ENCODE measurements at regions not wholly inside any gene's neighbourhood (a gene's known extent, or its start where the extent isn't known, plus 50 kb on each side); places are given as distances from the start of the nearest gene placed in this dataset.

DNA sequence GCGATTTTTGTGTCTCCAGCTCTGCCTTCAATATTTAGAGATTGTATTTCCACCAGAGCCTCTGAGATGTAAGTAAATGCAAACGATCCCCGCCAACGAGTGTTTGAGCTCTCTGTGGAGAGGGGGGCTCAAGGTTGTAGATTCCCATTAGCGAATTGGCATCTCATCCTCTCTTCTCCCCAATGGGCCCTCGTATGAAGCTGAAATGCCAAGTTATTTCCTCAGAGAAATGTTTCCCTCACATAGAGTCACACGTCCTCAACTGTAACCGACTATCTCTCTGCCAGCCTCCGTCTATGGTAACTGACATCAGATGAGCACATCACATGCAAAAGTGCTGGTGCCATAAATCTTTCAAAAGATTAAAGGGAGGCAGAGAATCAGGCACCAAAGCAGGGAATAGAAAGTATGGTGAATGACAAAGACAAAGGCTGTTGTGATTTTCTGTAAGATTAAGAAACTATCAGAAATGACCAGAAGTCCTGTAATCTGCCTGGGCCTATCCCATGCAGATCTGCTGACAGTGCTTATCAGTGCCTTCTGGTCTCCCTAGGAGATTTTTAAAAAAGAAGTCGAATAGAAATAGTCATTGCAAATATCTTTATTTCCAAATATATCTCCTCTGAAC, 157.1 kb downstream of the PDGFRA start:
- no peak overlapping the region for H3K4me3 Mint-ChIP-seq
- no peaks in the 10 kb centered on the region for H3K27me3 Mint-ChIP-seq
- TF ChIP-seq, protein P1, sequence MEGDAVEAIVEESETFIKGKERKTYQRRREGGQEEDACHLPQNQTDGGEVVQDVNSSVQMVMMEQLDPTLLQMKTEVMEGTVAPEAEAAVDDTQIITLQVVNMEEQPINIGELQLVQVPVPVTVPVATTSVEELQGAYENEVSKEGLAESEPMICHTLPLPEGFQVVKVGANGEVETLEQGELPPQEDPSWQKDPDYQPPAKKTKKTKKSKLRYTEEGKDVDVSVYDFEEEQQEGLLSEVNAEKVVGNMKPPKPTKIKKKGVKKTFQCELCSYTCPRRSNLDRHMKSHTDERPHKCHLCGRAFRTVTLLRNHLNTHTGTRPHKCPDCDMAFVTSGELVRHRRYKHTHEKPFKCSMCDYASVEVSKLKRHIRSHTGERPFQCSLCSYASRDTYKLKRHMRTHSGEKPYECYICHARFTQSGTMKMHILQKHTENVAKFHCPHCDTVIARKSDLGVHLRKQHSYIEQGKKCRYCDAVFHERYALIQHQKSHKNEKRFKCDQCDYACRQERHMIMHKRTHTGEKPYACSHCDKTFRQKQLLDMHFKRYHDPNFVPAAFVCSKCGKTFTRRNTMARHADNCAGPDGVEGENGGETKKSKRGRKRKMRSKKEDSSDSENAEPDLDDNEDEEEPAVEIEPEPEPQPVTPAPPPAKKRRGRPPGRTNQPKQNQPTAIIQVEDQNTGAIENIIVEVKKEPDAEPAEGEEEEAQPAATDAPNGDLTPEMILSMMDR (conservative IDR thresholded peaks at IDR 0.05) = no peak
- H3K4me1 Mint-ChIP-seq (ENCODE audit: unreplicated experiment) = peaks cover 7% of the 10 kb centered on the region
- no peaks in the 10 kb centered on the region for H3K9me3 Mint-ChIP-seq
- no peak overlapping the region for H3K27ac Mint-ChIP-seq
- no peaks in the 10 kb centered on the region for H3K36me3 Mint-ChIP-seq
- no peak for DNase-seq (ENCODE audit: extremely low spot score, unreplicated experiment)

DNA sequence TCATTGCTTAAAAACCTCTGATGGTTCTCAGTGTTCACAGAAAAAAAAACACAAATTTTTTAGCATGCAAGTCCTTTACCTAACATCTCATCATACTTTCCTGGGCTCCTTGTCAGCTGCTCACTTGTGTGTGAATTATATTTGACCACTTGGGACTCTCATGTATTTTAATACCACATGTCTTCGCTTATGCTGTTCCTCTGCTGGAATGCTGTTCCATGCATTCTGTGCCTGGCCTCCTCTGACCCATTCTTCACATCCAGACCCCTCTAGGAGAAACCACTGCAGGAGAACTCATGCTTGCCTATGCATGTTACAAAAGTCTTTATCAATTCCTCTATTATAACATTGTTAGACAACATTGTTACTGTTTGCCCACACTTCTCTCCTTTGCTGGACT, 157.6 kb downstream of the PDGFRA start:
- H3K4me1 Mint-ChIP-seq (ENCODE audit: unreplicated experiment) = peaks cover 7% of the 10 kb centered on the region
- DNase-seq (ENCODE audit: extremely low spot score, unreplicated experiment) = no peak
- H3K27me3 Mint-ChIP-seq = peaks cover 3% of the 10 kb centered on the region
- H3K9me3 Mint-ChIP-seq = no peaks in the 10 kb centered on the region
- no peak overlapping the region for H3K27ac Mint-ChIP-seq
- no peaks in the 10 kb centered on the region for H3K36me3 Mint-ChIP-seq
- H3K4me3 Mint-ChIP-seq = no peak overlapping the region
- TF ChIP-seq, protein P1 (conservative IDR thresholded peaks at IDR 0.05) = no peak

DNA sequence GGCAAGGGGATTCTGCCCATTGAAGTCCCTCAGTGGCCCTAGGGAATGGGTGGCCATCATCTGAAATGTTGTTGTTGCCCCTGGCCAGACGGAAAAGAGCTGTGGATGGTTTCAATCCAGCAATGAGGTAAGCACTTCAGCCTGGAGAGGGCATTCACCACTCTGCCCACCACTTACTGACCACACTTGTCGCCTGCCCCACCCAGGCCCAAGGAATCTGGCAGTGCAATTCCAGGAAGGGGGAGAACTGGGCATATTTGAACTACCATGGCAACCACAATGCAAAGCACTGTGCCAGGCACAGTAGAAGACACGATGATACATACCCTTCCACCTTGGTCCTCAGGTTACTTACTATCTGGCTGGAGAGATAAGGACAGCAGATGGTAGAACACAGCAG, 161.6 kb downstream of the PDGFRA start:
- Mint-ChIP-seq H3K27ac (no peak overlapping the region), H3K36me3 (no peaks in the 10 kb centered on the region), H3K27me3 (peaks cover 7% of the 10 kb centered on the region), H3K4me1 (ENCODE audit: unreplicated experiment) (no peaks in the 10 kb centered on the region), H3K4me3 (no peak overlapping the region), H3K9me3 (peaks cover 6% of the 10 kb centered on the region)
- TF ChIP-seq, protein P1 (conservative IDR thresholded peaks at IDR 0.05) = no peak
- DNase-seq (ENCODE audit: extremely low spot score, unreplicated experiment) = no peak

DNA sequence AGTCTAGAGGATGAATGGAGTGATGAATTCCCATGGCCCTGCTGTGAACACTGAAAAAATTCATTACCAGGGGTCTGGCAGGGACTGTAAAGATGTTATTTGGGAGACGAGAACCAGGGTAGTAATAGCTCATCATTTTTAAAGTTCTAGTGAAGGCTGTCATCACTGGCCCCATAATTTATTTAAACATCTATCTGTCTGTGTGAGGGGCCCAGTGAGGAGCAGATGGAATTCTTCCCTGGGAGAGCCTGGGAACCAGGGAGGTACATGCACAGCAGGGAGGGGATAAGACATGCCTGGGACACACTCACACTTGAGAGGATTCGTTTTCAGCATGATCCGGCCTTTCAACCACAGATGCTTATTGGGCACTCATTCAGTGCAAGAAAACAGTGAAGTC, 162.0 kb downstream of the PDGFRA start:
- Mint-ChIP-seq H3K9me3 (peaks cover 6% of the 10 kb centered on the region), H3K4me1 (ENCODE audit: unreplicated experiment) (no peaks in the 10 kb centered on the region)
- TF ChIP-seq, protein P1 (conservative IDR thresholded peaks at IDR 0.05) = no peak

DNA sequence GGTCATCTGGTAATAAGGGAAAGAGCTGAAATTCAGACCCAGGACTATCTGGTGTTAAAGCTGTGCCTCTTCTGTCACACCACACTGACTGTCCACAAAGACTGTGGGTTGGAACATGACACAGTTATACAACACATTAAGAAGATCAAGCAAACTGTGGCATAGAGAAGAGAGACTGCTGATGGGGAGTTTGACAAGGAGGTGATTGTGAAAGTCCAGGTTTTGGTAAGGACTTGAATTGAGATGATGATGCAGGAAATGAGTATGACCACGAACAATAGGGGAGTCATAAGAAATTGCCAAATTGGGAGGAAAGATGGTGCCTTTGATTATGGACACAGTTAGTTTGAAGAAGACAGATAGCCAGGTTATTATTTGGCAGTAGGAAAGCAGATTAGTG, 163.4 kb downstream of the PDGFRA start:
- no peaks in the 10 kb centered on the region for H3K36me3 Mint-ChIP-seq
- H3K27me3 Mint-ChIP-seq = peaks cover 7% of the 10 kb centered on the region
- H3K9me3 Mint-ChIP-seq = peaks cover 6% of the 10 kb centered on the region
- no peak for DNase-seq (ENCODE audit: extremely low spot score, unreplicated experiment)
- H3K27ac Mint-ChIP-seq = no peak overlapping the region
- TF ChIP-seq, protein P1 (conservative IDR thresholded peaks at IDR 0.05) = no peak
- H3K4me3 Mint-ChIP-seq = no peak overlapping the region
- H3K4me1 Mint-ChIP-seq (ENCODE audit: unreplicated experiment) = no peaks in the 10 kb centered on the region

More for the DNA sequence above, 162.0 kb downstream of the PDGFRA start:
- H3K27me3 Mint-ChIP-seq = peaks cover 7% of the 10 kb centered on the region
- no peak for DNase-seq (ENCODE audit: extremely low spot score, unreplicated experiment)
- no peaks in the 10 kb centered on the region for H3K36me3 Mint-ChIP-seq
- H3K27ac Mint-ChIP-seq = no peak overlapping the region
- H3K4me3 Mint-ChIP-seq = no peak overlapping the region

DNA sequence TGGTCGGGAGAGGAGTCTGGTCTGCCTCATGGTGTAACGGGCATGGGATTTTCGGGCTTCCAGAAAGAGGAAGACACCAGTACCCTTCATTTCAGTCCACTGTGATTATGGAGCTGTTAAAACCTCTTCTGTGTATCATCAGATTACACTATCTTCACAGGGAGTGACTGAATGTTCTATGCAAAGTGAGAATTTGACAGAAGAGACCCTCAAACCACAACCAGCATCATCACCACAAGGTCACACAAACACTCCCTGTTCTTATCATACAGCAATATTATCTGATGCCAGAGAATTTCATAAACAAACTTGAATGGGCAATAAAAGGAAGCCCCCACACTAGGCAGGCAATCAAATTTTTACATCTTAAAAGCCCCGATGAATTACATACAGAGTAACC, 164.2 kb downstream of the PDGFRA start:
- Mint-ChIP-seq H3K27me3 (peaks cover 7% of the 10 kb centered on the region), H3K27ac (no peak overlapping the region), H3K36me3 (no peaks in the 10 kb centered on the region), H3K4me3 (no peak overlapping the region), H3K9me3 (peaks cover 6% of the 10 kb centered on the region), H3K4me1 (ENCODE audit: unreplicated experiment) (no peaks in the 10 kb centered on the region)
- no peak for DNase-seq (ENCODE audit: extremely low spot score, unreplicated experiment)
- TF ChIP-seq, protein P1 (conservative IDR thresholded peaks at IDR 0.05) = no peak

Measured in type B pancreatic cell (in vitro differentiated cells).